IMR-90 (cell line): ENCODE measurements at regions not wholly inside any gene's neighbourhood (a gene's known extent, or its start where the extent isn't known, plus 50 kb on each side); places are given as distances from the start of the nearest gene placed in this dataset.

ENCODE experiments used
- ATAC-seq: fragments of 200-7000 bp; cut with Tn5 transposase; 2 replicates; pipeline ENCODE4 v1.9.1; 2020; ENCODE audit warnings: low read depth, mild to moderate bottlenecking, moderate library complexity
- BruUV-seq: library from RNA; stranded (reverse); fragments of 400-500 nt; replicated peaks from 2 replicates; lab custom pipeline; 2021; lab: Mats Ljungman, UMichigan
- CTCF ChIA-PET: fragments of 300-600 bp; formaldehyde crosslinking; extraction: SDS; loops from one replicate; lab custom pipeline; 2021; ENCODE audit warnings: antibody characterized with exemption; lab: Yijun Ruan, JAX
- POLR2A ChIA-PET: fragments of 300-600 bp; sonication (Branson Sonifier 250); formaldehyde crosslinking; loops from one replicate; lab custom pipeline; 2022; ENCODE audit warnings: antibody characterized with exemption; ENCODE audit not compliant: unreplicated experiment; lab: Charles Lee
- DNase-seq: peaks from one replicate; pipeline ENCODE4 v3.0.0; 2013
- H2AFZ ChIP-seq: replicated peaks from 2 replicates; pipeline ENCODE3; 2013; ENCODE audit warnings: low read length, mild to moderate bottlenecking; ENCODE audit not compliant: poor library complexity
- H2AK5ac ChIP-seq: 2 replicates; pipeline ENCODE4 v1.6.1; 2013; ENCODE audit warnings: low read depth, low read length, inconsistent platforms
- H2AK9ac ChIP-seq: replicated peaks from 2 replicates; pipeline ENCODE3; 2013; ENCODE audit warnings: mild to moderate bottlenecking, low read depth, low read length, moderate library complexity; ENCODE audit not compliant: poor library complexity
- H2BK120ac ChIP-seq: 2 replicates; pipeline ENCODE4 v1.6.1; 2013; ENCODE audit warnings: low read depth, low read length, inconsistent platforms
- H2BK15ac ChIP-seq: 3 replicates; pipeline ENCODE4 v1.6.1; 2013; ENCODE audit warnings: low read depth, low read length, inconsistent platforms
- H2BK20ac ChIP-seq: 2 replicates; pipeline ENCODE4 v1.6.1; 2013; ENCODE audit warnings: low read depth, mild to moderate bottlenecking, inconsistent platforms, low read length, moderate library complexity
- H2BK5ac ChIP-seq: 2 replicates; pipeline ENCODE4 v1.6.1; 2013; ENCODE audit warnings: mild to moderate bottlenecking, low read depth, low read length, inconsistent platforms; ENCODE audit not compliant: poor library complexity, severe bottlenecking
- H3K14ac ChIP-seq: replicated peaks from 2 replicates; pipeline ENCODE4 v1.6.1; 2013; ENCODE audit warnings: low read depth, low read length, inconsistent platforms
- H3K18ac ChIP-seq: 2 replicates; pipeline ENCODE4 v1.6.1; 2013; ENCODE audit warnings: low read depth, low read length, control low read depth
- H3K23ac ChIP-seq: 2 replicates; pipeline ENCODE4 v1.6.1; 2013; ENCODE audit warnings: low read depth, low read length, inconsistent platforms
- H3K27ac ChIP-seq: 2 replicates; pipeline ENCODE4 v1.5.1; 2013; ENCODE audit warnings: mild to moderate bottlenecking, control low read depth, low read length; ENCODE audit not compliant: insufficient read depth
- H3K27me3 ChIP-seq: 2 replicates; pipeline ENCODE4 v1.6.1; 2013; ENCODE audit warnings: low read length; ENCODE audit not compliant: control insufficient read depth, insufficient read depth
- H3K36me3 ChIP-seq: 2 replicates; pipeline ENCODE4 v1.6.1; 2013; ENCODE audit warnings: low read length, mixed read lengths; ENCODE audit not compliant: control insufficient read depth, insufficient read depth
- H3K4ac ChIP-seq: 2 replicates; pipeline ENCODE4 v1.6.1; 2013; ENCODE audit warnings: low read depth, low read length, inconsistent platforms
- H3K4me1 ChIP-seq: 2 replicates; pipeline ENCODE4 v1.6.1; 2013; ENCODE audit warnings: low read length, mixed read lengths; ENCODE audit not compliant: control insufficient read depth, insufficient read depth
- H3K4me2 ChIP-seq: 2 replicates; pipeline ENCODE4 v1.6.1; 2013; ENCODE audit warnings: low read depth, mild to moderate bottlenecking, control low read depth, low read length, moderate library complexity
- H3K4me3 ChIP-seq: 2 replicates; pipeline ENCODE4 v1.5.1; 2013; ENCODE audit warnings: low read depth, mild to moderate bottlenecking, control low read depth, low read length, moderate library complexity; ENCODE audit not compliant: insufficient read depth
- H3K56ac ChIP-seq: 2 replicates; pipeline ENCODE4 v1.6.1; 2013; ENCODE audit warnings: low read length, inconsistent platforms; ENCODE audit not compliant: insufficient read depth; ENCODE audit errors: extremely low read depth
- H3K79me1 ChIP-seq, 2 experiments: 2 replicates each; pipeline ENCODE4 v1.6.1; 2013; ENCODE audit warnings: low read length in 2 of 2, inconsistent platforms in 1 of 2, low read depth in 1 of 2
- H3K9ac ChIP-seq: 2 replicates; pipeline ENCODE4 v1.6.1; 2013; ENCODE audit warnings: low read depth, low read length, control low read depth
- H3K9me1 ChIP-seq: 2 replicates; pipeline ENCODE4 v1.6.1; 2013; ENCODE audit warnings: low read length, inconsistent platforms; ENCODE audit not compliant: insufficient read depth
- H3K9me3 ChIP-seq: 2 replicates; pipeline ENCODE4 v1.6.1; 2013; ENCODE audit warnings: low read length; ENCODE audit not compliant: control insufficient read depth, insufficient read depth
- H4K20me1 ChIP-seq: 2 replicates; pipeline ENCODE4 v1.6.1; 2013; ENCODE audit warnings: low read length, inconsistent platforms; ENCODE audit not compliant: insufficient read depth
- H4K5ac ChIP-seq: 2 replicates; pipeline ENCODE4 v1.6.1; 2013; ENCODE audit warnings: mild to moderate bottlenecking, low read depth, low read length, control low read depth
- H4K8ac ChIP-seq, 2 experiments: 2 replicates each; pipeline ENCODE4 v1.6.1; 2013; ENCODE audit warnings: low read depth in 2 of 2, low read length in 2 of 2, control low read depth in 1 of 2, inconsistent platforms in 1 of 2
- H4K91ac ChIP-seq: 2 replicates; pipeline ENCODE4 v1.6.1; 2013; ENCODE audit warnings: low read depth, low read length, inconsistent platforms; ENCODE audit not compliant: insufficient read depth
- BHLHE40 ChIP-seq: fragments of 150-350 bp; IDR thresholded peaks from 2 replicates; pipeline ENCODE4 v1.6.1; 2016; ENCODE audit warnings: mild to moderate bottlenecking, low read depth, low read length
- CEBPB ChIP-seq: IDR thresholded peaks from 2 replicates; pipeline ENCODE4 v1.6.1; 2012; ENCODE audit warnings: low read depth, low read length, improper control_type of control experiment
- CHD1 ChIP-seq: IDR thresholded peaks from 2 replicates; pipeline ENCODE4 v1.6.1; 2012; ENCODE audit warnings: low read depth, low read length, improper control_type of control experiment
- CTCF ChIP-seq: conservative IDR thresholded peaks from 2 replicates; pipeline ENCODE4 v1.5.1; 2012; ENCODE audit warnings: mild to moderate bottlenecking, low read depth, low read length, improper control_type of control experiment
- ELK1 ChIP-seq: fragments of 150-350 bp; IDR thresholded peaks from 2 replicates; pipeline ENCODE4 v1.6.1; 2016; ENCODE audit warnings: low read depth, mild to moderate bottlenecking, low read length, moderate library complexity, borderline replicate concordance
- FOS ChIP-seq: fragments of 150-350 bp; IDR thresholded peaks from 2 replicates; pipeline ENCODE4 v1.6.1; 2016; ENCODE audit warnings: low read depth, low read length
- MAFK ChIP-seq: IDR thresholded peaks from 2 replicates; pipeline ENCODE4 v1.6.1; 2012; ENCODE audit warnings: low read depth, low read length, improper control_type of control experiment
- MAZ ChIP-seq: IDR thresholded peaks from 2 replicates; pipeline ENCODE4 v1.6.1; 2012; ENCODE audit warnings: low read depth, mild to moderate bottlenecking, low read length, improper control_type of control experiment, moderate library complexity, borderline replicate concordance
- MXI1 ChIP-seq: IDR thresholded peaks from 2 replicates; pipeline ENCODE4 v1.6.1; 2012; ENCODE audit warnings: low read depth, mild to moderate bottlenecking, low read length, moderate library complexity, borderline replicate concordance
- NFE2L2 ChIP-seq: fragments of 150-350 bp; IDR thresholded peaks from 2 replicates; pipeline ENCODE4 v1.6.1; 2016; ENCODE audit warnings: low read depth, mild to moderate bottlenecking, low read length
- POLR2A ChIP-seq: IDR thresholded peaks from 2 replicates; pipeline ENCODE4 v1.6.1; 2012; ENCODE audit warnings: mild to moderate bottlenecking, low read depth, low read length
- RAD21 ChIP-seq: IDR thresholded peaks from 2 replicates; pipeline ENCODE4 v1.6.1; 2012; ENCODE audit warnings: low read length, improper control_type of control experiment
- RCOR1 ChIP-seq: IDR thresholded peaks from 2 replicates; pipeline ENCODE4 v1.6.1; 2012; ENCODE audit warnings: mild to moderate bottlenecking, low read length, improper control_type of control experiment; ENCODE audit not compliant: insufficient replicate concordance
- RFX5 ChIP-seq: IDR thresholded peaks from 2 replicates; pipeline ENCODE4 v1.8.0; 2012; ENCODE audit warnings: low read depth, mild to moderate bottlenecking, low read length, moderate library complexity
- SMC3 ChIP-seq: fragments of 150-350 bp; IDR thresholded peaks from 2 replicates; pipeline ENCODE4 v1.6.1; 2016; ENCODE audit warnings: low read depth, mild to moderate bottlenecking, antibody characterized with exemption, low read length, moderate library complexity
- WGBS, 2 experiments: methylation state at CpG; one replicate each; pipeline versions ENCODE4 v1.1.5 to v1.1.7; 2013; ENCODE audit warnings: missing lambda C conversion rate in 2 of 2; ENCODE audit not compliant: insufficient read length in 1 of 2; ENCODE audit errors: extremely low coverage in 2 of 2; 5-methylcytosine and 5-hydroxymethylcytosine counted together
- dilution Hi-C: fragments of 300-500 bp; cut with HindIII; formaldehyde crosslinking; loops from one replicate; pipeline ENCODE4 v1.14.3; 2018; ENCODE audit warnings: low sequenced_read_pairs; ENCODE audit not compliant: unreplicated experiment
- in situ Hi-C: fragments of 300-500 bp; cut with MboI; formaldehyde crosslinking; loops from 3 replicates; pipeline ENCODE4 v1.14.3; 2019; ENCODE audit warnings: low sequenced_read_pairs, inconsistent platforms, mixed read lengths
- intact Hi-C: fragments of 100-400 bp; cut with micrococcal nuclease; formaldehyde crosslinking; loops from 2 replicates; pipeline ENCODE4 v1.10.0; 2022
- TF ChIP-seq, protein P1 (sequence below): fragments of 150-350 bp; IDR thresholded peaks from 2 replicates; pipeline ENCODE4 v1.6.1; 2017; ENCODE audit warnings: mild to moderate bottlenecking, antibody characterized with exemption, low read length, low read depth

GRCh38 chr4:162510115-162510514, 346.3 kb upstream of the FSTL5 start:
- dilution Hi-C loops (no loop called here), intact Hi-C loops (no loop called here), in situ Hi-C loops (no loop called here)
- H3K27ac ChIP-seq = no peak overlapping the region
- H2BK5ac ChIP-seq = no peak overlapping the region
- H3K14ac ChIP-seq = no peak overlapping the region
- ATAC-seq = no peak
- no peak overlapping the region for H3K4me3 ChIP-seq
- H2BK120ac ChIP-seq = no peak overlapping the region
- TF ChIP-seq MXI1 = no peak
- no peak for TF ChIP-seq FOS
- TF ChIP-seq MAFK = no peak
- TF ChIP-seq POLR2A = no peak
- TF ChIP-seq, protein P1, sequence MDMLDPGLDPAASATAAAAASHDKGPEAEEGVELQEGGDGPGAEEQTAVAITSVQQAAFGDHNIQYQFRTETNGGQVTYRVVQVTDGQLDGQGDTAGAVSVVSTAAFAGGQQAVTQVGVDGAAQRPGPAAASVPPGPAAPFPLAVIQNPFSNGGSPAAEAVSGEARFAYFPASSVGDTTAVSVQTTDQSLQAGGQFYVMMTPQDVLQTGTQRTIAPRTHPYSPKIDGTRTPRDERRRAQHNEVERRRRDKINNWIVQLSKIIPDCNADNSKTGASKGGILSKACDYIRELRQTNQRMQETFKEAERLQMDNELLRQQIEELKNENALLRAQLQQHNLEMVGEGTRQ = no peak
- no peak for TF ChIP-seq MAZ
- no peak for TF ChIP-seq RFX5
- no peak for TF ChIP-seq RAD21
- TF ChIP-seq ELK1 = no peak
- no peak for TF ChIP-seq RCOR1
- TF ChIP-seq CHD1 = no peak
- no peak for TF ChIP-seq BHLHE40
- TF ChIP-seq CEBPB = no peak
- no peak for TF ChIP-seq CTCF
- no peak for TF ChIP-seq SMC3
- TF ChIP-seq NFE2L2 = no peak
- H3K23ac ChIP-seq = no peak overlapping the region
- H2BK20ac ChIP-seq = no peak overlapping the region
- H2AFZ ChIP-seq = no peak overlapping the region
- no peak for DNase-seq
- H3K4ac ChIP-seq = no peak overlapping the region
- no peak overlapping the region for H3K9ac ChIP-seq
- no peak overlapping the region for H2BK15ac ChIP-seq
- no peak overlapping the region for H2AK9ac ChIP-seq
- H3K9me1 ChIP-seq = no peaks in the 10 kb centered on the region
- no peaks in the 10 kb centered on the region for H4K20me1 ChIP-seq
- H4K5ac ChIP-seq = no peak overlapping the region
- H3K18ac ChIP-seq = no peak overlapping the region
- 50% methylated on average over 1 of the region's 4 CpGs; no CpG with 5 or more reads in 1 of the 2 experiments for WGBS, 2 experiments
- no peaks in the 10 kb centered on the region for H3K27me3 ChIP-seq
- H3K56ac ChIP-seq = no peak overlapping the region
- no peak overlapping the region for H4K8ac ChIP-seq
- H3K79me1 ChIP-seq = no peaks in the 10 kb centered on the region
- ChIA-PET CTCF (no interaction called here), POLR2A (no interaction called here)
- BruUV-seq = no TSS peak
- H3K4me2 ChIP-seq = no peak overlapping the region
- no peak overlapping the region for H4K91ac ChIP-seq
- H2AK5ac ChIP-seq = no peak overlapping the region
- H3K4me1 ChIP-seq = no peaks in the 10 kb centered on the region
- H3K36me3 ChIP-seq = no peaks in the 10 kb centered on the region
- H3K9me3 ChIP-seq = 0 out of 2 replicates have a peak, but pooled peaks cover 2% of the 10 kb centered on the region
